Kidney epithelial cell (primary cell): ENCODE measurements at regions not wholly inside any gene's neighbourhood (a gene's known extent, or its start where the extent isn't known, plus 50 kb on each side); places are given as distances from the start of the nearest gene placed in this dataset.

Source experiments
- DNase-seq: peaks from one replicate; pipeline ENCODE4 v3.0.0-alpha.2; 2010; ENCODE audit warnings: low read depth
- H3K27me3 ChIP-seq: 2 replicates; pipeline ENCODE4 v1.6.0; 2011; ENCODE audit warnings: low read length; ENCODE audit not compliant: control insufficient read depth, insufficient read depth
- H3K36me3 ChIP-seq: 2 replicates; pipeline ENCODE4 v1.5.1; 2011; ENCODE audit warnings: low read length; ENCODE audit not compliant: control insufficient read depth, insufficient read depth
- H3K4me3 ChIP-seq: 2 replicates; pipeline ENCODE4 v1.5.1; 2011; ENCODE audit warnings: low read depth, mild to moderate bottlenecking, control low read depth, low read length
- TF ChIP-seq, protein P1 (sequence below): IDR thresholded peaks from 2 replicates; pipeline ENCODE4 v1.5.1; 2011; ENCODE audit warnings: mild to moderate bottlenecking, moderate library complexity, low read length, control low read depth, inconsistent platforms; ENCODE audit not compliant: insufficient read depth, poor library complexity, severe bottlenecking

DNA sequence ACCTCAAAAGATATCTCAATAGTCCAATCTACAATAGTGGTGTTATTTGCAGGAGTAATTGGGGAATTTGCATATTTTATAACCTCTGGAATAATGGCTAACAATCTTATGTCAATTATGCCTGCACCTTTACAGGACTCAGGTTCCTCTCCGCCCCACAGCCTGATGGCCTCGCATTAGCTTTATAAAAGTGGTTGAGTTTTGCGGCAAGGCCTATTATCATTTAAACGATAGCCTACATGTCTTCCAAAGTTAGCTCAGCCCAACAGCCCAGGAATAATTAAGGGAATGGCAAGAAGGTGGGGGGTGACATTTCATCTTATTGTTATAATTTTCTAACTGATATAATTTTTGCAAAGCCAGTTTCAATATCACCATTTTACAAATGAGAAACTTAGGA lies 97.3 kb downstream of the RTP4 start:
- no peak for DNase-seq
- Histone ChIP-seq H3K27me3 (no peaks in the 10 kb centered on the region), H3K4me3 (no peak overlapping the region), H3K36me3 (no peaks in the 10 kb centered on the region)
- TF ChIP-seq, protein P1, sequence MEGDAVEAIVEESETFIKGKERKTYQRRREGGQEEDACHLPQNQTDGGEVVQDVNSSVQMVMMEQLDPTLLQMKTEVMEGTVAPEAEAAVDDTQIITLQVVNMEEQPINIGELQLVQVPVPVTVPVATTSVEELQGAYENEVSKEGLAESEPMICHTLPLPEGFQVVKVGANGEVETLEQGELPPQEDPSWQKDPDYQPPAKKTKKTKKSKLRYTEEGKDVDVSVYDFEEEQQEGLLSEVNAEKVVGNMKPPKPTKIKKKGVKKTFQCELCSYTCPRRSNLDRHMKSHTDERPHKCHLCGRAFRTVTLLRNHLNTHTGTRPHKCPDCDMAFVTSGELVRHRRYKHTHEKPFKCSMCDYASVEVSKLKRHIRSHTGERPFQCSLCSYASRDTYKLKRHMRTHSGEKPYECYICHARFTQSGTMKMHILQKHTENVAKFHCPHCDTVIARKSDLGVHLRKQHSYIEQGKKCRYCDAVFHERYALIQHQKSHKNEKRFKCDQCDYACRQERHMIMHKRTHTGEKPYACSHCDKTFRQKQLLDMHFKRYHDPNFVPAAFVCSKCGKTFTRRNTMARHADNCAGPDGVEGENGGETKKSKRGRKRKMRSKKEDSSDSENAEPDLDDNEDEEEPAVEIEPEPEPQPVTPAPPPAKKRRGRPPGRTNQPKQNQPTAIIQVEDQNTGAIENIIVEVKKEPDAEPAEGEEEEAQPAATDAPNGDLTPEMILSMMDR, result no peak

DNA sequence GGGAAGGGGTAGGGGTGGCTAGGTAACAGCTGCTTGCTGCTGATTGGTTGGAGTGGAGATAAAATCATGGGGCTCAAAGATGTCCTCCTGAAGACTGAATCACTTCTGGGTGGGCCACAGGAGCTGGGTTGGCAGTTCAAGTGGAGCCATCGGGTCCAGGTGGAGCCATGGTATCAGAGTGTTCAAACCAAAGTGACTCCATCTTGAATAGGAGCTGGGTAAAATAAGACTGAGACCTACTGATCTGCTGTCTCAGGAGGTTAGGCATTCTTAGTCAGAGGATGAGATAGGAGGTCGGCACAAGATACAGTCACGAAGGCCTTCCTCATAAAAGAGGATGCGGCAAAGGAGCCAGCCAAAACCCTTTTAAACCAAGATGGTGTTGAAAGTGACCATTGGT lies 96.5 kb downstream of the RTP4 start:
- DNase-seq, result no peak
- H3K27me3 ChIP-seq, result no peaks in the 10 kb centered on the region
- TF ChIP-seq, protein P1, result no peak
- H3K36me3 ChIP-seq, result no peaks in the 10 kb centered on the region
- H3K4me3 ChIP-seq, result no peak overlapping the region

DNA sequence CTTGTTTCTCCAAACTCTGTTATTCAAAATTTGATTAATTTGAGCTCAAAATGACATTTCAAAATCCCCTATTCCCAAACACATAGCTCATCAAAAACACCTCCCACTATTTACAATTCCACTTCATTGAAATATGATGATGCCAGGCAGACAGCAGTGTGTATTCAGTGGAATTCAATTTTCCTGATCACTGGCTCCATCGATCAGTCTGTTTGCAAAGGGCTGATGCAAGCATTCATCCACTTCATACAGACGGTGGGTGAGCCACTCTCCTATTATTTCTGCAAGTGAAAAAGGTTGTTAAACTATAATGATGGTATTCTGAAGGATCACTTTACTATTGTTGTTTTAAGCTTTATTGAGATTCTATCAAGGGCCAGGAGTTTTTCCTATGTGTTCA lies 90.7 kb downstream of the RTP4 start:
- no peak overlapping the region for H3K4me3 ChIP-seq
- no peak for DNase-seq
- no peaks in the 10 kb centered on the region for H3K36me3 ChIP-seq
- H3K27me3 ChIP-seq, result no peaks in the 10 kb centered on the region
- TF ChIP-seq, protein P1, result no peak

DNA sequence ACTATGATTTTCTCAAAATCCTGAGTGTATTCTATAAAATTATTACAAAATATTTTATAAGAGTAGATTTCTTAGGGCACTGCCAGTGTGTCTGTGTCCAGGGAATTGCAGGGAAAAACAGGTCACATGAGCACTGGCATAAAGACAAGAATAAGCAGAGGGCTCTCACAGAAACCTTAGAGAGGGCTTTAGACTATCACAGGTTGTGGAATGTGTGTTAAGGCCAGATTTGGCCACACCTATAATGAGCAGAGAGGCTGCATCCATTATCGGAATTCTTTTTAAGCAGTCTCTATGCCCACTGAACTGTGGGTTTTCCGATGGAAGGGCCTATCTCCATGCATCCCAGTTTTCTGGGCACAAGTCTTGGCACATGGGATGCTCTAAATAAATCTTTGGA lies 90.2 kb downstream of the RTP4 start:
- no peaks in the 10 kb centered on the region for H3K27me3 ChIP-seq

DNA sequence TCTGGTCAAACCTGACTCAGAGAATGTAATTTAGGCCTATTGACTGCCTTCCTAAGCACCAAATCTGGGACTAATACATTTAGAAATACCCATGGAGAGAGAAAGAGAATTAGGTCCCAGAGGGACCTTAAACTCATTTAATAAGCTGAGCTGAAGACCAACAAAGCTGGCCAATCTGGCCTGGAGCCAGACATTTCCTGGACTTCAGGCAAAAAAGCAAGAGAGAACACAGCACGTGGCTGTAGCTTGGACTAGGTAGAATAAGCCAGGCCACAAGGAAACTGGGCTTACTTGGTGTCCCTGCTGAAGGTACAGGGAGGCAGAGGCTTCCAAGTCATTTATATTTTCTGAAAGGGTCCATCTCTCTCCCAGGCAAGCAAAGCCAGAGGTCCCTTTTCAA lies 88.1 kb downstream of the RTP4 start:
- no peaks in the 10 kb centered on the region for H3K27me3 ChIP-seq
- H3K36me3 ChIP-seq, result no peaks in the 10 kb centered on the region
- H3K4me3 ChIP-seq, result no peak overlapping the region
- TF ChIP-seq, protein P1, result no peak
- no peak for DNase-seq

More for the DNA sequence above, 90.2 kb downstream of the RTP4 start:
- Histone ChIP-seq H3K4me3 (no peak overlapping the region), H3K36me3 (no peaks in the 10 kb centered on the region)
- no peak for DNase-seq
- TF ChIP-seq, protein P1, result no peak

DNA sequence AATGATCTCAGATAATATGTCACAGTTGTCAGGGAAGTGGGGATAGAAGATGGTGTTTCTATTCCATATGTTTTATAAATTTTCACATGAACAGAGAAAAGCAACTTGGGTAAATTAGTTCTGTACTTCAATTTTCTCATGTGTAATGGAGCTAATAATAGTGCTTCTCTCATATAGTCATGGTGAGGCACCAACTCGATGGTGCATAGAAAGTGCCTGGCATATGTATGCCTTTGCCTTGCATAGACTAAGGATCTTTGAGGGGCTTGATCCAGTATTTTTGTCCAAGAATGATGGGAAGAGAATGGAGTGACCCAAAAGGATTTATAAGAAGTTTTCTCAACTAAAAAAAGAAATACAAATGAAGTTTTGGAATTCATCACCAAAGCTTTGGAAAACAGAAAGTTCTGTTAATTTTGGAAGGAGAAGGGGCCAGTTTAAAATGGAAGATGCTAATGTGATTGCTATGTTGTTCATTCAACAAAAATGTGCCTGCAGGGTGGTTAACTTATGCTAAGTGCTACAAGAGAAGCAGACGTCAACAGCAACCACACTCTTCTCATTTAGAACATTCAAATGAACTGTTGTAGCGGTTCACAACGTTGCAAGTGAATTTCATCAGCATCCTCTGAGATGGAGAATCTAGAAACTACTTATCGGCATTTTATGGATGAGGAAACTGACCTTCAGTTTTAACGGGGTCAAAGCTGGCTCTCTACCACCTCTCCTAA lies 86.1 kb downstream of the RTP4 start:
- DNase-seq, result no peak
- H3K27me3 ChIP-seq, result no peaks in the 10 kb centered on the region
- no peaks in the 10 kb centered on the region for H3K36me3 ChIP-seq
- no peak overlapping the region for H3K4me3 ChIP-seq
- TF ChIP-seq, protein P1, result no peak
